OCI-LY7 (cell line): ENCODE measurements at regions not wholly inside any gene's neighbourhood (a gene's known extent, or its start where the extent isn't known, plus 50 kb on each side); places are given as distances from the start of the nearest gene placed in this dataset.

Experiments used
- BruUV-seq: library from RNA; stranded (reverse); fragments of 400-500 nt; replicated peaks from 2 replicates; lab custom pipeline; 2021; lab: Mats Ljungman, UMichigan
- CTCF ChIA-PET: fragments of 300-600 bp; sonication (Branson Sonifier 250); formaldehyde crosslinking; loops from one replicate; lab custom pipeline; 2022; ENCODE audit warnings: antibody characterized with exemption; ENCODE audit not compliant: unreplicated experiment; lab: Charles Lee
- POLR2A ChIA-PET: fragments of 300-600 bp; sonication (Branson Sonifier 250); formaldehyde crosslinking; loops from one replicate; lab custom pipeline; 2022; ENCODE audit warnings: antibody characterized with exemption; lab: Charles Lee
- DNase-seq: peaks from one replicate; pipeline ENCODE4 v3.0.0-alpha.2; 2015; ENCODE audit warnings: low spot score
- H2AFZ ChIP-seq: fragments of 200-600 bp; sonication (generic), shearing (Covaris generic); 2 replicates; pipeline ENCODE4 v1.6.1; 2014; ENCODE audit warnings: mild to moderate bottlenecking, antibody characterized with exemption, low read length, moderate library complexity
- H3K27ac ChIP-seq: fragments of 200-600 bp; sonication (generic); 2 replicates; pipeline ENCODE4 v1.5.1; 2014; ENCODE audit warnings: mixed run types, low read depth, mild to moderate bottlenecking, moderate library complexity, low read length, inconsistent platforms; ENCODE audit not compliant: poor library complexity, severe bottlenecking
- H3K36me3 ChIP-seq: fragments of 200-600 bp; sonication (generic); 2 replicates; pipeline ENCODE4 v1.6.1; 2014; ENCODE audit warnings: mild to moderate bottlenecking, antibody characterized with exemption, low read length, moderate library complexity, mixed read lengths; ENCODE audit not compliant: insufficient read depth
- H3K4me1 ChIP-seq: fragments of 200-600 bp; sonication (generic); 2 replicates; pipeline ENCODE4 v1.5.1; 2014; ENCODE audit warnings: mild to moderate bottlenecking, low read length; ENCODE audit not compliant: insufficient read depth, poor library complexity, severe bottlenecking
- H3K4me2 ChIP-seq: fragments of 200-600 bp; sonication (generic); 2 replicates; pipeline ENCODE4 v1.6.1; 2014; ENCODE audit warnings: mild to moderate bottlenecking, low read length
- H3K4me3 ChIP-seq: fragments of 200-600 bp; sonication (generic); 2 replicates; pipeline ENCODE4 v1.5.1; 2014; ENCODE audit warnings: mild to moderate bottlenecking, low read depth, low read length; ENCODE audit not compliant: poor library complexity, severe bottlenecking
- H3K79me2 ChIP-seq: fragments of 200-600 bp; sonication (generic); 2 replicates; pipeline ENCODE4 v1.6.1; 2016; ENCODE audit warnings: low read depth, mild to moderate bottlenecking, low read length, moderate library complexity, mixed read lengths; ENCODE audit not compliant: insufficient read depth
- H3K9me2 ChIP-seq: fragments of 200-600 bp; sonication (generic); 2 replicates; pipeline ENCODE4 v1.6.1; 2016; ENCODE audit warnings: mild to moderate bottlenecking, low read length, mixed read lengths; ENCODE audit not compliant: insufficient read depth
- H3K9me3 ChIP-seq: fragments of 200-600 bp; sonication (generic); 2 replicates; pipeline ENCODE4 v1.6.1; 2014; ENCODE audit warnings: mild to moderate bottlenecking, mixed run types, low read length, mixed read lengths
- H4K20me1 ChIP-seq: fragments of 200-600 bp; sonication (generic); 2 replicates; pipeline ENCODE4 v1.6.1; 2014; ENCODE audit warnings: mild to moderate bottlenecking, antibody characterized with exemption, low read length, moderate library complexity, mixed read lengths; ENCODE audit not compliant: insufficient read depth
- CTCF ChIP-seq: fragments of 200-600 bp; sonication (generic); conservative IDR thresholded peaks from 2 replicates; pipeline ENCODE4 v1.5.1; 2014; ENCODE audit warnings: mild to moderate bottlenecking, antibody characterized with exemption, low read length, moderate library complexity, mixed read lengths
- EZH2phosphoT487 ChIP-seq: fragments of 200-600 bp; sonication (generic); IDR thresholded peaks from 2 replicates; pipeline ENCODE4 v1.6.1; 2018; ENCODE audit warnings: low read depth, borderline replicate concordance, mild to moderate bottlenecking, mixed run types, antibody characterized with exemption, low read length, moderate library complexity, mixed read lengths
- intact Hi-C: fragments of 100-400 bp; cut with micrococcal nuclease; formaldehyde crosslinking; loops from one replicate; pipeline ENCODE4 v1.10.0; 2022; ENCODE audit not compliant: unreplicated experiment

- H3K9me2 ChIP-seq: no peaks in the 10 kb centered on the region
- no peaks in the 10 kb centered on the region for H3K4me1 ChIP-seq
- H2AFZ ChIP-seq: no peak overlapping the region
- no peaks in the 10 kb centered on the region for H3K9me3 ChIP-seq
- no TSS peak for BruUV-seq
- H3K4me3 ChIP-seq: no peak overlapping the region
- TF ChIP-seq CTCF (no peak), EZH2phosphoT487 (no peak)
- no peaks in the 10 kb centered on the region for H3K36me3 ChIP-seq
- no peaks in the 10 kb centered on the region for H3K79me2 ChIP-seq
- H3K4me2 ChIP-seq: no peak overlapping the region
- DNase-seq: no peak
- CTCF ChIA-PET: no interaction called here
- H4K20me1 ChIP-seq: no peaks in the 10 kb centered on the region
- H3K27ac ChIP-seq: no peak overlapping the region
- intact Hi-C loops: no loop called here
- POLR2A ChIA-PET: interaction anchor here (0.7 kb wide), 1 partner anchor 751 kb away, joined by 4 read pairs; no protein-coding TSS in a partner anchor
Observed at GRCh38 chr12:24584032-24584675, 364.7 kb downstream of the BCAT1 start.

- no TSS peak for BruUV-seq
- Histone ChIP-seq H4K20me1 (no peaks in the 10 kb centered on the region), H3K4me2 (no peak overlapping the region), H2AFZ (no peak overlapping the region), H3K79me2 (no peaks in the 10 kb centered on the region), H3K9me2 (no peaks in the 10 kb centered on the region), H3K27ac (no peak overlapping the region), H3K4me3 (no peak overlapping the region), H3K9me3 (no peaks in the 10 kb centered on the region), H3K36me3 (no peaks in the 10 kb centered on the region), H3K4me1 (no peaks in the 10 kb centered on the region)
- intact Hi-C loops: no loop called here
- DNase-seq: no peak
- TF ChIP-seq EZH2phosphoT487 (no peak), CTCF (no peak)
- ChIA-PET CTCF (no interaction called here), POLR2A (no interaction called here)
Observed at GRCh38 chr12:24582954-24583601, 365.8 kb downstream of the BCAT1 start.

GRCh38 chr12:24574538-24574937 is 374.4 kb downstream of the BCAT1 start:
- Histone ChIP-seq H4K20me1 (no peaks in the 10 kb centered on the region), H3K4me1 (no peaks in the 10 kb centered on the region), H3K4me2 (no peak overlapping the region), H3K9me3 (no peaks in the 10 kb centered on the region), H3K4me3 (no peak overlapping the region), H3K9me2 (no peaks in the 10 kb centered on the region), H2AFZ (no peak overlapping the region), H3K79me2 (no peaks in the 10 kb centered on the region), H3K27ac (no peak overlapping the region), H3K36me3 (no peaks in the 10 kb centered on the region)
- CTCF ChIA-PET: no interaction called here
- intact Hi-C loops: no loop called here
- DNase-seq: no peak
- POLR2A ChIA-PET: no interaction called here
- TF ChIP-seq CTCF: no peak
- TF ChIP-seq EZH2phosphoT487: no peak
- no TSS peak for BruUV-seq
